MG63 (cell line): ENCODE measurements at regions not wholly inside any gene's neighbourhood (a gene's known extent, or its start where the extent isn't known, plus 50 kb on each side); places are given as distances from the start of the nearest gene placed in this dataset.

Experiments
- DNase-seq: peaks from one replicate; pipeline ENCODE4 v3.0.0-alpha.2; 2020
- H3K27me3 ChIP-seq: fragments of 250-450 bp; sonication (Bioruptor Pico); 2 replicates; pipeline ENCODE4 v1.5.1; 2020; ENCODE audit warnings: mild to moderate bottlenecking, moderate library complexity
- H3K36me3 ChIP-seq: fragments of 250-450 bp; sonication (Bioruptor Pico); 2 replicates; pipeline ENCODE4 v1.5.1; 2020; ENCODE audit warnings: mild to moderate bottlenecking, moderate library complexity
- H3K4me3 ChIP-seq: fragments of 250-450 bp; sonication (Bioruptor Pico); 2 replicates; pipeline ENCODE4 v1.5.1; 2020; ENCODE audit warnings: mild to moderate bottlenecking, moderate library complexity
- H3K9me3 ChIP-seq: fragments of 250-450 bp; sonication (Bioruptor Pico); 2 replicates; pipeline ENCODE4 v1.5.1; 2020; ENCODE audit warnings: mild to moderate bottlenecking, moderate library complexity

DNA sequence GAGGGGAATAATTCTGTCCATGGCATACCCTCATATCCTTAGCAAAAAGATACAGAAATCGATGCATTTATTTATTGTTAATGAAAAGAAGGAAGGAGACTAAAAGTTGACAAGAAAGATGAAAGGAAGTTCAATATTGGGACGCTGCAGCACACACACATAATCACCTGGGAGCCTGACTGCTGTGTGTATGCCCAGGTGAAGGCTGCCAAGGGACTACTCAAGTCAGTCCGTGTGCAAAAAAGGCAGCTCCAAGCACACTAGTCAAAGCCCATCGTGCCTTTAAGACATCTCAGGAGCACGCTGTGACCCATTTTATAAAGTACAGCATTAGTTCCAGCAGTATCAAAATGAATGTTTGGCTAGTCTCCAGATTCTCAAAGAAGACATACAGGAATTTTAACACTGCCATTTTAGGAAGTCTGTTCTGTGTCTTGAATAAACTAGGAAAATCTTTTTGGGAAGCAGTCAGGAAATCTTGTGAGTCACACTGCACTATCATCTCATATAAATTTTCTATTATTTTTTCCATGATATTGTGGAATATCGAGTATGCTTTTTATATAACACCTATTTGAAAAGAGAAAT lies 363.9 kb downstream of the GASK1B start:
- no peak for DNase-seq
- Histone ChIP-seq H3K4me3 (no peak overlapping the region), H3K27me3 (no peaks in the 10 kb centered on the region), H3K9me3 (no peaks in the 10 kb centered on the region), H3K36me3 (no peaks in the 10 kb centered on the region)

DNA sequence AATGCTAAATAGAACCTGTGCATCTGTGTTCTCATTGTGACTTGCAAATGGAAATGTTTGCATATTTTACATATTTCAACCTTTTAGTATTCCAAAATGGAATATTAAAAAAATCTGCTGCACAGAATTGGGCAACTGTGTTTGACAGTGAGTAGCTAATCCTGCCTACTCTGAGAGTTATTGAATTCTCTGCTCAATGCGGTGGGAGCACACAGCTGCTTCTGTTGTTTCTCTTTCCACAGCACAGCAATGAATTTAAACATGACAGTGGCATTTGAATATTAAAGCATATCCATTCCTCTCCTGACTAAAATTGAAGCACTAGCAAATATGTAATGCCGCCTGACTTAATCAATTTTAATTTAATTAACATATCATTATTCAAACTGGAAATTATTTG lies 366.6 kb downstream of the GASK1B start:
- no peaks in the 10 kb centered on the region for H3K9me3 ChIP-seq
- no peaks in the 10 kb centered on the region for H3K36me3 ChIP-seq
- no peak for DNase-seq
- H3K27me3 ChIP-seq: no peaks in the 10 kb centered on the region
- no peak overlapping the region for H3K4me3 ChIP-seq

DNA sequence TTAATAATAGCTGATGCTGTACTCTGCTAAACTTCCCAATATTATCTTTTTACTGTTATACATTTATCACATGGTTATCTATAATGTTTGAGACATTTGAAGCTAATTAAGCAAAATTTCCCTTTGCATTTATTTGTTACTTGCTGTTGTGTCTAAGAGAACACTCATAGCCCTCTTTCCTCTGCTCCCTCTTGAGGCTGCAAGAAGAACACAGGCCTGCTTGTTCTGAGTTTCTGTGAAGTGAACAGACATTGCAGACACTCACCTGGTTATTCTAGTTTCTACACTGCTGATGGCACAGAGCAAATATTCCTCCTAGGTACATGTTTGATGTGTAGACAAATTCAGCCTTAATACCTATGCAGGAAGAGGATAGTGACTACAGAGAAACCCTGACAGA lies 367.8 kb downstream of the GASK1B start:
- H3K9me3 ChIP-seq: no peaks in the 10 kb centered on the region
- H3K4me3 ChIP-seq: no peak overlapping the region
- DNase-seq: no peak
- no peaks in the 10 kb centered on the region for H3K27me3 ChIP-seq
- H3K36me3 ChIP-seq: no peaks in the 10 kb centered on the region

DNA sequence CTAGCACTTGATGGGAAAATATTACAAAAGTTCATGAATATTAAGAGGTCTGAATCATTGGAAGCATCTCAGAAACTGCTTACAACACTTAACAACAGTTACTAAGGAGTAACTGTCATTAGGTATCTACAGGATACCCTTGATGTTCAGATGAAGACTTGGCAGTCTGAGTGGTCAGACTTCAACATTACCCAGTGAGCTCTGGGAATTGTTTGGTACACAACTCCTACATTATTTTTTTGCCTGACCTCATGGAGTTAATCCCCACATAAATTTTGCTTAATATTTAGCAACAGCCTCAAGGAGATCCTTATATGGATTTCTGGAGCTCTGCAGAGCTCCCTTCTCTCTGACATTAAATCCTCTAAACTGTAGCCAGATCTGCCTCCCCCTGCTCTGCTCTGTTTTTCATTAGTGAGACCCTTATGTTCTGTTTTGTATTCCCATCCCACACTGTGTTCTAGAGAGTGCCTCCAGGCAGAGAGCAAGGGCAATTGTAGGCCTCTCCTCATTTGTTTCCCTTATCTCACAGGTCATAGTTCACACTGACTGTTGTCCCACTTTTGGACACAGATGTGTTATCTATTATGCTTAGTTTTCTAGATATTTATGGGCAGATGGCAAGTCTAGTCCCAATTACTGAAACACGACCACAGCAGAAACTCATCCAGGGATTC lies 368.8 kb downstream of the GASK1B start:
- no peak for DNase-seq
- Histone ChIP-seq H3K4me3 (no peak overlapping the region), H3K9me3 (no peaks in the 10 kb centered on the region), H3K27me3 (no peaks in the 10 kb centered on the region), H3K36me3 (no peaks in the 10 kb centered on the region)

DNA sequence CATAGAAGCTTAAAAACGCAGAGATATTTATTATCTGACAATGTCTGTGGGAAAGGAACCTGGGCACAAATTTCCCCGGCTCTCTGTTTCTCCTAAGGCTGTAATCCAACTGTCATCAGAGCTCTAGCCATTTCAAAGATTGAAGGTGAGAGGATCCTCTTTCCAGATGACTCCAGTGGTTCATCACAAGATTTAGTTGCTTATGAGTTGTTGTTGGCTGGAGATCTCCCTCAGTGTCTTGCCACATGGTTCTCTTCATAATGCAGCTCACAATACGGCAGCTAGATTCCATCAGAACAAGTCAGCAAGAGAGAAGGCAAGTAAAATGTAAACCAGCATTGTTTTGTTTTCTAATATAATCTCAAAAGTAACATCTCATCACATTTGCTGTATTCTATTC lies 369.4 kb downstream of the GASK1B start:
- Histone ChIP-seq H3K9me3 (no peaks in the 10 kb centered on the region), H3K27me3 (no peaks in the 10 kb centered on the region), H3K36me3 (no peaks in the 10 kb centered on the region), H3K4me3 (no peak overlapping the region)
- no peak for DNase-seq

DNA sequence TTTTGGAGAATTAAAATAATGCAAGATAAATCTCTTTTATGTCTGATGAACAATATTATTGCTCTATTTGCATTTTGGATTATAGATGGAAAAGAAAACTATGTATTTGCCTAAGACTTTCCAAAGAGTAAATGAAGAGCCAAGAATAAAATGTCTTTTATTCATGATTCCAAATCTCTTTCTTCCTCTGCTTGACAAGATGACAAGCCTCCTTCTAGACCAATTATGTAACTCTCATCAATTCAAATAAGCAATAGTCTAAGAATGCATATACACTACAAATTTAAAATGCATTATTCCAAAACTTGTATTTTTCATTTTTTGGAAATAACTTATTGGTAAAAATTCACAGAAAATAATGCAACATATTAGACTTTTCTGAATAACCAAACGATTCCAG lies 377.3 kb downstream of the GASK1B start:
- DNase-seq: no peak
- H3K4me3 ChIP-seq: no peak overlapping the region
- no peaks in the 10 kb centered on the region for H3K27me3 ChIP-seq

DNA sequence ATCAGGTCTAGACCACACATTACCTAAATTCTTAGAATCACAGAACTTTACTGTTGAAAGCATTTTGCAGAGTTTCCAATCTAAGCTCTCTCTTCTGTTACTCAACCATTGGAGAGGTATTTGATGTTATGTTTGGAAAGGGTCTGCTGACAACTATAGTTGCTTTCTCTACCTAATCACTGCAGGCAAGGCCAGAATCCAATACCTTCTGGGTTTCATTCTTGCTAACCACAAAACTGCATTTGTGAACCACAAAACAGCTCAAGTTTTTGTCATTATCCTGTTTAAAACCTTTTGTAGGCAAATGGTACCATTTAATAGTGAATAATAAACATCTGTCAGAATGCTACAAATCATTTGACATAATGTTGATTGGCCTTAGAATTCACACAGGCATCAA lies 380.1 kb downstream of the GASK1B start:
- H3K9me3 ChIP-seq: no peaks in the 10 kb centered on the region
- H3K4me3 ChIP-seq: no peak overlapping the region
- no peaks in the 10 kb centered on the region for H3K36me3 ChIP-seq
- no peak for DNase-seq
- no peaks in the 10 kb centered on the region for H3K27me3 ChIP-seq

More for the DNA sequence above, 377.3 kb downstream of the GASK1B start:
- Histone ChIP-seq H3K36me3 (no peaks in the 10 kb centered on the region), H3K9me3 (no peaks in the 10 kb centered on the region)

DNA sequence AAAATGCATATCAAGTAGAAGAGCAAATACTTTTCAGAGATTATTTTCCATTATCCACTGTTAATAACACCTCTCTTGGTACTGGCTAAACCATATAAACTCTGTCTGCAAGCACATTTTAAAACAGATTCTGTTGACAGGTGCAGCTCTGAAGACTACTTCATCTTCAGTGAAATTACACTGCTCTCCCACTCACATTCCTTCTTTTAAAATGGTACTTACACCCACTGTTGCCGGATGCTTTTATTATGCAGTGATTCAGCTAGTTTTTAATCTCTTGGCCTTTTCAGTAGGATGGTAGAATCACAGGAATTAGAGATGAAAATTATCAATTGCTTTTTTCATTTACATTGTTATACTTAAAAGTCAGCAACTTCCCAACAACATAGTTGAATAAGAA lies 381.6 kb downstream of the GASK1B start:
- Histone ChIP-seq H3K27me3 (no peaks in the 10 kb centered on the region), H3K9me3 (no peaks in the 10 kb centered on the region), H3K36me3 (no peaks in the 10 kb centered on the region), H3K4me3 (no peak overlapping the region)
- DNase-seq: no peak

DNA sequence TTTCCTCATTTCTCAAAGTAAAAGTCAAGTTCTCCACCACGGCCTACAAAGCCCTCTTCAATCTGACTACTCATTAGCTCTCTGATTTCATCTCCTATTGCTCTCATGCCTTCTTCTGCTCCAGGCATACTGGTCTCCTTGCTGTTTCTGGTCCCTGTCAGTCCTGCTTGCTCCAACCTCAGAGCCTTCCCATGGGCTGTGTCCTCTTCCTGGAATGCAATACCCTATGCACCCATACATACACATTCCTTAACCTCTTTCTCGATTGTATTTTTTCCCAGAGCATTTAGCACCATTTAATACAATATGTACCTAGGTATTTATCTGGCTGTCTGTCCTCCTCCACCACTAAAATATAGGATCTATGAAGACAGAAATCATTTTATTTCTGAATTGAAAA lies 385.2 kb downstream of the GASK1B start:
- DNase-seq: no peak
- Histone ChIP-seq H3K27me3 (no peaks in the 10 kb centered on the region), H3K9me3 (no peaks in the 10 kb centered on the region)

DNA sequence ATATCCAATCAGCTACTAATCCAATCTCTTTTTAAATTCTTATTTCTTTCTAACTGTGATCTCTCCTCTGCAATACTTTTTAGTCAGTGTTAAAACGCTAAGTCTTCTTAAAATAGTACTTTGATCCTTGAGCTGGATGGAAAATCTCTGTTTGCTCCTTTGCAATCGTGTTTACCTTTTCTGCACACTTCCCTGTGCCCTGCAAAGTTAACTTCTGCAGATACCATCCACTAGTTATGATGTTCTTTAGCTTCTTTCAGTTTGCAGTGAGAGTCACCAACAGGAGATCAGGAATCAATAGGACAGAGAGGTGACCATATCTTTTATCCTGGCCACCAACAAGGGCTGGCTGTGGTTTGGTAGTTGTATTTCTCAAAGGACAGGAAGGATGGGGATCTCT lies 391.5 kb downstream of the GASK1B start:
- no peak for DNase-seq

More for the DNA sequence above, 385.2 kb downstream of the GASK1B start:
- H3K36me3 ChIP-seq: no peaks in the 10 kb centered on the region
- no peak overlapping the region for H3K4me3 ChIP-seq

DNA sequence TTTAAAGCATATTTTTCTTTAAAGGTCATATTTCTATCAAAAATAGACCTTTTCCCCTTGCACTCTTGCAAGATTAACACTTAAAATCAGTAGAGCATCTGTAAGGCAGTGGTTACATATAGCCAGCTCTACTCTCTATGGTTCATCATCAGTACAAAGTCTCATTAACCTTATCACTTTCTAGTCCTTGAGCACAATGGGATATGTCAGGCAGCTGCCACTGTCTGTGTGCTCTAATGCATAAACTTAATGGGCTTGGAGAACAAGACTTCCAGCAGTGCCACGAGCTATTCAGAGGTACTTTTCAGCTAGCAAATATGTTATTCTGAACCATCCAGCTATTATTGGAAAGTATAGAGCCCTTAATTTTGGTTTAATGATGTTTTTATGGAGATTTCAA lies 393.7 kb downstream of the GASK1B start:
- DNase-seq: no peak
- Histone ChIP-seq H3K4me3 (no peak overlapping the region), H3K9me3 (no peaks in the 10 kb centered on the region), H3K27me3 (0 out of 2 replicates have a peak, but pooled peaks cover 2% of the 10 kb centered on the region), H3K36me3 (no peaks in the 10 kb centered on the region)

More for the DNA sequence above, 391.5 kb downstream of the GASK1B start:
- Histone ChIP-seq H3K27me3 (0 out of 2 replicates have a peak, but pooled peaks cover 2% of the 10 kb centered on the region), H3K4me3 (no peak overlapping the region), H3K9me3 (no peaks in the 10 kb centered on the region), H3K36me3 (no peaks in the 10 kb centered on the region)

DNA sequence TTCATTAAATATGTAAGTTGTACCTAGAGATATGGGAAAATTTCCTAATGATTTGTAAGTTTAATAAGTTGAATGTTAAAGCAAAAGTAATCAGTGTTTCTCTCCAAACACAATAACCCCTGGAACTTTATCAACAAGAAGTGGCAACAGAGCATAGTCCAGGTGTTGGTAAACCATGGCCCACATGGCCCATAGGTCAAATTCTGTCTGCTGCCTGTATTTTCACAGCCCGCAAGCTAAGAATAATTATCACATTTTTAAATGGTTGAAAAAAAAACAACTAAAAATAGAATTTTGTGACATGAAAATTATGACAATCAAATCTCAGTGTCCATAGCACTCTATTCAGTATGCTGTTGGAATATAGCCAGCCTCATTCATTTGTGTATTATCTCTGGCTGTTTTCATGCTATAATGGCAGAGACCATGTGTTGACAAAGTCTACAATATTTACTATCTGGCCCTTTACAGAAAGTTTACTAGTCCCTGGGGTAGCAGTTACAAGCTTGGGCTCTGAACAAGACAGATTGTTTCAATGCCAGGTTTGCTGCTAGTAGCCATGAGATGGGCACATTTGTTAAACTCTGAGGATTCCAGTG lies 395.8 kb downstream of the GASK1B start:
- no peaks in the 10 kb centered on the region for H3K9me3 ChIP-seq
- DNase-seq: no peak
- H3K27me3 ChIP-seq: 0 out of 2 replicates have a peak, but pooled peaks cover 2% of the 10 kb centered on the region
- no peaks in the 10 kb centered on the region for H3K36me3 ChIP-seq
- no peak overlapping the region for H3K4me3 ChIP-seq

DNA sequence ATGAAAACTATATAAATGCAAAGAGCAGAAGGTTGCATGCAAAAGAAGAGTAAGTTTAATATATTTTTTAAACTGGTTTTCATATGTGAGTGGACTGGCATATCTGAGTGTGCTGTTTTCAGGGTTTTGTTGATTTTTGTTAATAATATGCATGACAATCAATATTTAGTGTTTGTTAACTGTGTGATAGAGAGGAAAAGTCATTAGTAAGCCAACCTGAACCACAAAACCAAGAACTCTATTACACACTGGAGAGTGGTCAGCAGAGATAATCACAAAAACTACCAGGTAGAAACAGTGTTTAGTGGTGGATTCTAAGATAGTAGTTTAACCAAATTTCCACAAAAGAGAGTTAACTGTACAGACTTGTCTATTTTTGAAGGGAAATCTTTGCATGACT lies 396.9 kb downstream of the GASK1B start:
- 0 out of 2 replicates have a peak, but pooled peaks cover 2% of the 10 kb centered on the region for H3K27me3 ChIP-seq
- DNase-seq: no peak
- no peak overlapping the region for H3K4me3 ChIP-seq
- H3K36me3 ChIP-seq: no peaks in the 10 kb centered on the region
- H3K9me3 ChIP-seq: no peaks in the 10 kb centered on the region

DNA sequence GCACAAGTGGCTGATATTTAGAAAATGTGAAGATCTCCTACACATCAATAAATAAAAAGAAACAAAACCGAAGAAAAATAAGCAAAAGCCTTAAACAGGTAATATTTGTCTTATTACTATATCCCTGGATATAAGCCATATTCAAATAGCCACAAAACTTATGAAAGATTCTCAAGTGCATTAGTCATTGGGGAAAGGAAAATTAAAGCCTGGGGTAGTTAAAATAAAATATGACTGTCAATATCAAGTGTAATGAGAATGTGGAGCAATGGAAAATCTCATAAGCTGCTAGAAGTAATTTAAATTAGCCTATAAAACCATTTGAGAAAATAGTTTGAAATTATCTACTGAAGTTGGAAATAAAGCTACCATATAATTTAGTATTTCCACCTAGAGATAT lies 399.9 kb downstream of the GASK1B start:
- Histone ChIP-seq H3K9me3 (no peaks in the 10 kb centered on the region), H3K27me3 (0 out of 2 replicates have a peak, but pooled peaks cover 2% of the 10 kb centered on the region), H3K4me3 (no peak overlapping the region), H3K36me3 (no peaks in the 10 kb centered on the region)
- DNase-seq: no peak

DNA sequence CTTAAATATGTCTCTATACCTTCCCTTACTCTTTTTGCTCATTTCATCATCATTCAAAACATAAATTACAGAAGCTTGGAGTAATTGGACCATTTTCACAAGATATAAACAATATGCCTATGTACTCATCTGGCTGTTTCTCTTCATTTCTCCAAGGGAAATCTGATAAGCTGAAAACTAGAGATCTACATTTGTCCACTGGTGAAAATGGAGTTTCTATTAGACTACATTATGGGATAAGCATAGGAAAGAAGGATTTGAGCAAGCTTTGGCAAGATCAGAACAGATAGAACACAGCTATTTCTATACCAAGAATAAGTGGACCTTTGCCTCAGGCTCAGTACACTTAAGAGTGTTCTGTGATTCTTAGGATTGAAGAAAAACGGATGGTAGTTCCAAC lies 404.4 kb downstream of the GASK1B start:
- Histone ChIP-seq H3K4me3 (no peak overlapping the region), H3K36me3 (no peaks in the 10 kb centered on the region), H3K9me3 (no peaks in the 10 kb centered on the region), H3K27me3 (no peaks in the 10 kb centered on the region)
- no peak for DNase-seq

DNA sequence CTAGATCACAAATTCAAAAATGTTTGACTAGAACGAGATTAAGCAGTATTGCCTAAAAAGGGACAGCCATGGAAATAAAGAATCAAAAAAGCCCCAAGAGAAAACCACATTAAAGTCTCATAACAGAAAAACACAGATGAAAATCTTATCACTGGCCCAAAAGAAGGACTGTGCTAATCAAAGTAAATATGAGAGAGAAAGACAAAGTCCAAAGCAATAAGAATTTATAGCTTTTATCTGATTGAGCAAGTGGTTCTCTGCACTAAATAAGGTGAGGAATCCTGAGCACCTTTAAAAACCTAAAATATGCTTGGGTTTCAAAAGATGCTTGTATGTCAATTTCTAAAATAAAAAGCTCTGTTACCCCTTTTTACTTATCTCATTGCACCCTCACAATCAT lies 409.3 kb downstream of the GASK1B start:
- Histone ChIP-seq H3K9me3 (no peaks in the 10 kb centered on the region), H3K4me3 (no peak overlapping the region), H3K36me3 (no peaks in the 10 kb centered on the region), H3K27me3 (peaks cover 20% of the 10 kb centered on the region)
- no peak for DNase-seq

DNA sequence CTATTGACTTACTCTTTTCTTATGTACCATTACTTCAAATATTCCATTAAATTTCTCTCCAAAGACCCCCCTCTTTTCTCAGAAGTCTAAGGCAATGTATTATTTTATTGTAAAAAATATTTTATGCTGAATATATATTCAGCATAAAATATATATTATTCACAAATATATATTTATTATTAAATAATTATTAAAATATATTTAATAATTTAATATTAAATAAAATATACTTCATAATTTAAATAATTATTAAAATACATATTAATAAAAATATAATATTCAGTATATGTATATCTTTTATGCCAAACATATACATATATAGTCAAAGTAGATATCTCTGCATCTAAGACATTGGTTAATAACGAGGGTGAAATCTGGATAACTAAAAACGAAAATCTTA lies 418.4 kb downstream of the GASK1B start:
- no peaks in the 10 kb centered on the region for H3K9me3 ChIP-seq
- no peaks in the 10 kb centered on the region for H3K36me3 ChIP-seq
- H3K4me3 ChIP-seq: no peak overlapping the region
- DNase-seq: no peak
- no peaks in the 10 kb centered on the region for H3K27me3 ChIP-seq

DNA sequence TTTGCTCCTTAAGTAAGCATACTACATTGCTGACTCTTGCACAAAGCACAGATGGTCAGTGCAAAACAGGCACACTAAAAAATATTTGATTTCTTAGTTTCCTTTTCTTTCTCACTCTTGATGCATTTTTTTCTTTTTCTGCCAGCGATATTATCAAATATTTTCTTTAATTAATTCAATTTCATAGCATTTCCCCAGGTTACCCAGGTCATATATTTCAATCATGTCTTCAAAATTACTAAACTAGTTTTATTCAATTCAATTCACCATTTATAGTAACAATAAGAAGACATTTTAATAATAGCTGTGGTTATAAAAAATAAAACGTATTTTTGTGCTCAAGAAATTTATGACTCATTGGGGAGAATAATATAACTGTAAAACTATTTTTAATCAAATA lies 421.2 kb downstream of the GASK1B start:
- no peaks in the 10 kb centered on the region for H3K9me3 ChIP-seq
- no peak for DNase-seq
- no peaks in the 10 kb centered on the region for H3K36me3 ChIP-seq
- H3K4me3 ChIP-seq: no peak overlapping the region
- H3K27me3 ChIP-seq: no peaks in the 10 kb centered on the region
